Dedifferentiated amniotic fluid mesenchymal stem cell (primary cell): ENCODE measurements at regions not wholly inside any gene's neighbourhood (a gene's known extent, or its start where the extent isn't known, plus 50 kb on each side); places are given as distances from the start of the nearest gene placed in this dataset.

Experiments
- DNase-seq: peaks from one replicate; pipeline ENCODE4 v3.0.0-alpha.2; 2016; ENCODE audit errors: extremely low spot score

GRCh38 chr18:73244401-73244800 is 376.6 kb upstream of the NETO1 start:
- DNase-seq = no peak

GRCh38 chr18:73240899-73241298 is 373.1 kb upstream of the NETO1 start:
- no peak for DNase-seq

GRCh38 chr18:73235921-73236320 is 368.1 kb upstream of the NETO1 start:
- DNase-seq = peak; percentile 20

GRCh38 chr18:73235491-73235890 is 367.7 kb upstream of the NETO1 start:
- peak; percentile 70 for DNase-seq

- no peak for DNase-seq
These were observed 365.1 kb upstream of the NETO1 start for GRCh38 chr18:73232933-73233332.

GRCh38 chr18:73220663-73221062 is 352.9 kb upstream of the NETO1 start:
- DNase-seq = no peak

GRCh38 chr18:73218293-73218692 is 350.5 kb upstream of the NETO1 start:
- no peak for DNase-seq

GRCh38 chr18:73214970-73215369 is 347.2 kb upstream of the NETO1 start:
- DNase-seq = no peak

- DNase-seq = no peak
These were observed 344.7 kb upstream of the NETO1 start for GRCh38 chr18:73212442-73212841.

- DNase-seq = no peak
These were observed 334.2 kb upstream of the NETO1 start for GRCh38 chr18:73201940-73202339.

GRCh38 chr18:73199151-73199550 is 331.4 kb upstream of the NETO1 start:
- peak; percentile 77 for DNase-seq

GRCh38 chr18:73189718-73190117 is 321.9 kb upstream of the NETO1 start:
- DNase-seq = peak; percentile 11

GRCh38 chr18:73168236-73168635 is 300.4 kb upstream of the NETO1 start:
- no peak for DNase-seq

GRCh38 chr18:73164430-73164829 is 296.6 kb upstream of the NETO1 start:
- DNase-seq = no peak

GRCh38 chr18:73163236-73163635 is 295.4 kb upstream of the NETO1 start:
- DNase-seq = no peak

- no peak for DNase-seq
These were observed 288.3 kb upstream of the NETO1 start for GRCh38 chr18:73156117-73156516.

- peak; percentile 40 for DNase-seq
These were observed 285.5 kb upstream of the NETO1 start for GRCh38 chr18:73153271-73153670.

GRCh38 chr18:73151086-73151485 is 283.3 kb upstream of the NETO1 start:
- DNase-seq = peak; percentile 57

- DNase-seq = no peak
These were observed 282.4 kb upstream of the NETO1 start for GRCh38 chr18:73150199-73150598.

- DNase-seq = no peak
These were observed 279.8 kb upstream of the NETO1 start for GRCh38 chr18:73147590-73147989.

GRCh38 chr18:73144030-73144429 is 276.2 kb upstream of the NETO1 start:
- no peak for DNase-seq

- DNase-seq = peak; percentile 40
These were observed 268.3 kb upstream of the NETO1 start for GRCh38 chr18:73136134-73136533.

GRCh38 chr18:73124175-73124574 is 256.4 kb upstream of the NETO1 start:
- no peak for DNase-seq

- DNase-seq = no peak
These were observed 253.4 kb upstream of the NETO1 start for GRCh38 chr18:73121207-73121606.

- no peak for DNase-seq
These were observed 252.8 kb upstream of the NETO1 start for GRCh38 chr18:73120626-73121025.
